ENCODE measurements at regions not wholly inside any gene's neighbourhood (a gene's known extent, or its start where the extent isn't known, plus 50 kb on each side); places are given as distances from the start of the nearest gene placed in this dataset.
"Not testable (repeated sequence)": the region's sequence is repeated elsewhere in the genome, so short reads cannot be mapped to it uniquely, and the experiment has no call there.

DNA sequence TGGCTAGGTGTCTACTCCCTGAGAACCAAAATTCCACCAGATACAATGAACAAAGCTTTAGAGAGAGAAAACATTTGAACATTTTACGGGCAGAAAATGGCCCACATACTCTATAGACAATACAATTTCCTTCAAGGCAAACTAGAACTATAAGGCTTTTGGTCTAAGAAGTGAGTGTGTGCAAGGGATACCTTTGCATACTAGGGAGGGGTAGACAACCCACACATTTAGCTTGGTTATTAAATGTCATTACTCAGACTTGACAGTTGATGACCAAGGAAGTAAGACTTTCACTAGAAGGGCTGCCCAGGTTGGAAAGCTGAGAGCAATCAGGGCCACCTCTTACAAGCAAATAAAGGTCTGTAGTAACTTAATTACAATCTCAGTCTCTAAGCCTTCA is 64.0 kb upstream of the PLEKHM1 start:
- DNase-seq: not testable (repeated sequence)

DNA sequence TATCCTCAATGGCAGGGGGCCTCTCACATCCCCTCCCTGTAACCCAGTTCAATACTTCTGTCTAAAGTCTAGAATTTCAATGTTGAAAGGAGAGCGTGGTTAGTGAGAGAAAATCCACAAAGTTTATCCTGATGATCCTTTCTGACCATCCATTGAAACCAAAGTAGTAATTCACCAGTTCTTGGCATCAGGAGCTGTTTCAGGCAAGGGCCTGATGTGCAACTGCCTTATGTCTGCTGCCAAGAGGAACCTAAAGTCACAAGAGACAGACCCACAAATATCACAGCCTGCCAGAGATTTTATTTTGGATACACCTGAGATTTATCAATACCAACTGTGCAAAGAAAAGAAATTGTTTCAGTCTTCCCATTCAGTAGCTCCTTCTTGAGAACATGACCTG is 68.3 kb upstream of the PLEKHM1 start:
- not testable (repeated sequence) for DNase-seq

DNA sequence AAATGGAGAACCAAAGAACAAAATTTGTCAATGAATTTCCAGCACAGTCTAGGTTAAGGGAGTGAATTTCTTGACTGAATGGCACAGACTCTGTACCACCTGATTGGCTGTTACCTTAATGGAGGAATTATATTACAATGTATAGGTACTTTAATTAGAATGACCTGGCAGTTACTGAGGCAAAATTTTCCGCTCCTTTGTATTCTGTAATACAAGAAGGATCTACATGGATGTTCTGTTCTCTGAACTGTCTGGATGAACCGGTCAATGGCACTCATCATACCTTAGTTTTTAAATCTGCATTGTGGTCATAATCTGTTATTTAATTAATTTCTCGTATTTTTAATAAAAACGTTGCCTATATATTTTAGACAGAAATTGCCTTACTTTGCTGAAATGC is 72.3 kb upstream of the PLEKHM1 start:
- not testable (repeated sequence) for DNase-seq

DNA sequence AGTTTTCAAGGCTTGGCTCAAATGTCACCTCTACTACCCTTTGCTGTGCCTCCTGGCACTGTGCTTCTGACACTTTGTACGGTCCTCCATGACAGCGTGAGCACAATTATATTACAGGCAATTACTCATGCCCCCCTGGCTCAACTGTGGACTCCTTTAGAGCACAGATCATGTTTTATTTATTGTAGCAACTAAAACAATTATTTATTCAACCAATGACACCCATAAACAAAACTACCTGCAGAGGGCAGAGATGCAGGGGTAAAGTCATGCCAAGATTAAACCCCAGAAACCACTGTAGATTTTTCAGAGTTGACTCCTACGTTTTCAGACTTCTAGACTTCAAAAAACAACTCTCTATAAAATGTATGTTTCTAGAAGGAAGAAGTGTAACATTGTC is 72.8 kb upstream of the PLEKHM1 start:
- not testable (repeated sequence) for DNase-seq

DNA sequence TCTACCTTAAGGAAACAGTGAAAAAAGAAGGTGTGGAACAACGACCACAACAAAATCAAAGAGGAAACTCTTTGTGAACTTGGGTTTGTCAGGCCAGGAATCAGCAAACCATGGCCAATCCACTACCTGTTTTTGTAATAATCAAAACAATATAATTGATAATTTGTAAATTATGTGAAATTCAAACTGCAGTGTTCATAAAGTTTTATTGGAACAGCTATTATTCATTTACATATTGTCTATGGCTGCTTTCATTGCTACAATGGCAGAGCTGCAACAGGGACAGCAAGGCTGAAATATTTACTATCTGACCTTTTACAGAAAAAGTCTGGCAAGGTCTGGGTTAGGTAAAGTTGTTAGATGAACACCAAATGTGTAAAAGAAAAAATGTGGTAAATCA is 77.8 kb upstream of the PLEKHM1 start:
- DNase-seq: not testable (repeated sequence)

DNA sequence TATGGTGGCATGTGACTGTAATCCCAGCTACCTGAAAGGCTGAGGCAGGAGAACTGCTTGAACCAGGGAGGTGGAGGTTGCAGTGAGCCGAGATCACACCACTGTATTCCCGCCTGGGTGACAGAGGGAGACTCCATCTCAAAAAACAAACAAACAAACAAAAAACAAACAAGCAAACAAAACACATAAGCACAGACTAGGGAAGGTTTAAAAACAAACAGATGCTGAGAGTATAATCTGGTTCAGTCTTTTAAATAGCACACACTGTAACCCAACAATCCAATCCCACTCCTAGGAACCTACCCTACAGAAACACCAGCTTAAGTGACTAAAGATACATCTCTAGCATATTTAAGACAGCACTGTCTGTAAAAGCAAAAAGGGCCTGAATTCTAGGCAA is 82.8 kb upstream of the PLEKHM1 start:
- not testable (repeated sequence) for DNase-seq

DNA sequence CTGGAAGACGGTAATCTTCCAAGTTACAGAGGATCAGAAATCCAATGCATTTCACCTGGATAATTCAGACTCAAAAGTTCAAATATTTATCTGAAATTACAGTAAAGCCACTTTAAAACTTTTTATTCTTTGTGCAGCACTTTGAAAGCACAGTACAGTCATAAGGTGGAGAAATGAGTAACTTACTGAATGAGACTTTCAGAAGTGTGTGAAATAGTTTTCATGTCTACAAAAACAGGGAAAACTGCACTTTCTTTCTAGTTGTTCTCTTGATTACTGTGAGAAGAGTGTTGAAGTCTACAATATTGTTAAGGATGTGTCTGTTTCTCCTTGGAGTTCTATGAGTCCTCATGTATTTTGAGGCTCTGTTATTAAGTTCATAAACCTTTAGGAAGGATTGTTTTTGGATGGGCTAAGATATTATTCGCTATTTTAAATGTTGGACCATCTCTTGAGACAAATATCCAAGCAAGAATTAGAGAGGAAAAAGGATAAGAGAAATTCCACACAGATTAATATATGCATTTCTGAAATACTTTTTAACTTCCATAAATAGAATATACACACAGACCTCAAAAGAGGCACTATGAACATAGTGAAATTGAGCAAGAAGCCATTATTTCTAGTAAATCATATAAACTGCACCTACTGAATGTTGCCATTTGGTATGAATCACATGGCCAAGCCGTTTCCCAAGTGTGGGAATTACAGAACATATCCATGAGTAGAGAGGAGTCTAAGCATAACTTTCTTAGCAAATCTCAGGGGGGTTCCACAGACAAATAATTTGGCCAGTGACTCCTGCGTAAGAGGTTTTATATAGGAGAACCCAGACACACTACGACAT is 83.6 kb upstream of the PLEKHM1 start:
- no peak for DNase-seq

DNA sequence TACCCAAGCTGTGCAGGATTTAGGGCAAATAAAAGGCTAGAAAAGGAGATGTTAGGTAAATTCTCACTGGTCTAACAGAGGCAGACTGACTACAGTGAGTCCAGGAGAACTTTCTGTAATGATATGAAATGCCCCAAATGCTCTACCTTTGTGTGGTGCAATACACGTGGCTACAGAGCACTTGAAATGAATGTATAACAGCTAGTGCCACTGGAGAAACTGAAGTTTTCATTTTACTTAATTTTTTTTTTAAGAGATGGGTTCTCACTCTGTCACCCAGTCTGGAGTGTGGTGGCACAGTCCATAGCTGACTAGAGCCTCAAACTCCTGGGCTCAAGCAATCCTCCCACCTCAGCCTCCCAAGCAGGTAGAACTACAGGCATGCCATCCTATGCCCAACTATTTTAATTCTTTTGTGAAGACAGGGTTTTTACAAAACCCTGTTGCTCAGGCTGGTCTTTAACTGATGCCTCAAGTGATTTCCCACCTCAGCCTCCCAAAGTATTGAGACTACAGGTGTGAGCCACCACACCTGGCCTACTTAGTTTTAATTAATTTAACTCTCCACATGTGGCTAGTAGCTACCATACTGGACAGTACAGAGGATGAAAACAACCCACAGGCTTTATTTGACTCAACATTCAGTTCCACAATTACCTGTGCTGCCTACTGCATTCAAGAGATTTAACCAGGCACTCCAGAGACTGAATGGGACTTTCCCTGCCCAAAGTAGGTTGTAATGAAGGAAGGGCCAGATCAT is 84.8 kb upstream of the PLEKHM1 start:
- DNase-seq: no peak

DNA sequence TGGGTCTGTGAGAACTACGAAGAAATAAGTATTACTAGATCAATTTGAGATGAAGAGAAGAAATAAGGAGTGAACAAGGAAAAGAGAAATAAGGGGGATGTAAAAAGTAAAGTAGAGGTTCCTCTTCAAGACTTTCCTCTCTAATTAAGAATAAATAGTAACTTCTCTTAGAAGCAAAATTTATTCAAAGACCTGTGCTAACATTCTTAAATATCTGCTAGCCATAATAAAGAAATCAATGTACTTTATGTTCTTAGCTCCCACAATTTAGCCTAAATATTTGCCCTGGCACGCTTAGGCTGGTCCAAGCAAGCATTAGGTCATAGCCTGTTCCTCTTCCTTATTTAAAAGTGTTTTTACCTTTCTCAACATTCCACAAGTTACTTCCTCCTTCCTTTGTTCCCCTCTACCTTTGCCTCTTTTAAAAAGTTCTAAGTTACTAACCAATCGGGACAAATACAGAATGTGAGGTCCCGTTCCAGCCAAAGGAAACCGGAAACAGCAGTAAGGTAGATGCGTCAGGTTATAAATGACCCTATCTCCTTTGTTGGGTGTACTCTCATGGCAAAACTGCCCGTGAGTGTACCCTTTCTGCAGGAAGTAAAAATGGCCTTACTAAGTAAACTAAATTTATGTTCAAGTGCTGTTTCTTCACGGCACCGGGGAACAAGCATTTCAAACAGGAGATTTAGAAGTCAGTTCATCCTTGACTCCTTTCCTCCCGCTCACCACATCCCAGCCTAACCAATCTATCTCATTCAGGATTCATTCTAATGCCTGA is 86.2 kb upstream of the PLEKHM1 start:
- not testable (repeated sequence) for DNase-seq

DNA sequence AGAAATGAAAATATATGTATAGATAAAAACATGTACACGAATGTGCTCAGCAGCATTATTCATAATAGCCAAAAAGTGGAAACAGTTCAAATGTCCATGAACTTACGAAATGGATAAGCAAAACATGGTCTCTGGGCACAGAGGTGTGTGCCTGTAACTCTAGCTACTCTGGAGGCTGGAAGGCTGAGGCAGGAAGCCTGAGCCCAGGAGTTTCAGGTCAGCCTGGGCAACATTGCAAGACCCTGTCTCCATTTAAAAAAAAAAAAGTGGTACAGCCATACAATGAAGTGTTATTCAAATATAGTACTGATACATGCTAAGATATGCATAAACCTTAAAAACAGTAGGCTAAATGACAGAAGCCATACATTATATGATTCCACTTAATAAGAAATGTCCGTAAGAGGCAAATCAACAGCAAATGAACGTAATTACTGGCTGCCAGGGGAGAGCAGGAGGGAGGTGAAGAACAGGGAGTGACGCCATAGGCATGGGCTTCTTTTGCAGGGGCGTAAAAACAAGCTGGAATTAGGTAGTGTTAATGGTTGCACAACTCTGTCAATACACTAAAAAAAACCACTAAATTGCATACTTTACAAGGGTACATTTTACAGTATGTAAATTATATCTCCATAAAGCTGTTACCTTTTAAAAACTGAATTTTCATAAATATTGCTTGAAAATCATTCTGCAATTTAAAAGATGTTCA is 87.2 kb upstream of the PLEKHM1 start:
- DNase-seq: no peak

DNA sequence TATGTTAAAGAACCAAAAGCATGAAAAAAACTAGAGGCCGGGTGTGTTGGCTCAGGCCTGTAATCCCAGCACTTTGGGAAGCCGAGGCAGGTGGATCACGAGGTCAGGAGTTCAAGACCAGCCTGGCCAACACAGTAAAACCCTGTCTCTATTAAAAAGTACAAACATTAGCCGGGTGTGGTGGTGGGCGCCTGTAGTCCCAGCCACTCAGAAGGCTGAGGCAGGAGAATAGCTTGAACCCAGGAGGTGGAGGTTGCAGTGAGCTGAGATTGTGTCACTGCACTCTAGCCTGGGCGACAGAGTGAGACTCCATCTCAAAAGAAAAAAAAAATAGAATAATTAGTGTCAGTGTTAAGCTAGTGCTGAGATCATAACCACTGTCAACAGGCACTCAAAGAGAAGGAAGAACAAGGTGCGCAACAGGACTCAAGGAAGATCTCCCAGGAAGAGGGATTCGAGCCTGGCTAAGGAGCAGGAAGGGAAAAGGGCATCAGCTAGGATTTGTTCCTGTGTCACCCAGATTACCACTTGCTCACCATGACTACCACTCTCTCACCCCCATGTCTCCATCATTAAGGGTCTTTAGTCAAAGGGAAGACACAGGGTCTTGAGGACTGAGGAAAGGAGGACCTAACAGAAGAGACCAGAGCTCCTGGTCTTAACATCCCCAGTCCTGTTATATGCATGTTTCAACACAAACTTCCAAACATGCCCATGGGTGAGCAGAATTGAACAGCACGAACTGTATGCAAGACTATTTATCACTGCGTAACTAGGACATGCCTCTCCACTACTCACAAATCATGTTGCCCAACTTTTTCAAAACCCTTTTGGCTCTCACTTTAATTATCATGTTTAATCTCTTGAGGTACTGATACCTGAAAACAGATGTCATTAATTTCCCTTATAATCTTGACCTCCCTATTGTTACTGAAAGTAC is 88.3 kb upstream of the PLEKHM1 start:
- no peak for DNase-seq

DNA sequence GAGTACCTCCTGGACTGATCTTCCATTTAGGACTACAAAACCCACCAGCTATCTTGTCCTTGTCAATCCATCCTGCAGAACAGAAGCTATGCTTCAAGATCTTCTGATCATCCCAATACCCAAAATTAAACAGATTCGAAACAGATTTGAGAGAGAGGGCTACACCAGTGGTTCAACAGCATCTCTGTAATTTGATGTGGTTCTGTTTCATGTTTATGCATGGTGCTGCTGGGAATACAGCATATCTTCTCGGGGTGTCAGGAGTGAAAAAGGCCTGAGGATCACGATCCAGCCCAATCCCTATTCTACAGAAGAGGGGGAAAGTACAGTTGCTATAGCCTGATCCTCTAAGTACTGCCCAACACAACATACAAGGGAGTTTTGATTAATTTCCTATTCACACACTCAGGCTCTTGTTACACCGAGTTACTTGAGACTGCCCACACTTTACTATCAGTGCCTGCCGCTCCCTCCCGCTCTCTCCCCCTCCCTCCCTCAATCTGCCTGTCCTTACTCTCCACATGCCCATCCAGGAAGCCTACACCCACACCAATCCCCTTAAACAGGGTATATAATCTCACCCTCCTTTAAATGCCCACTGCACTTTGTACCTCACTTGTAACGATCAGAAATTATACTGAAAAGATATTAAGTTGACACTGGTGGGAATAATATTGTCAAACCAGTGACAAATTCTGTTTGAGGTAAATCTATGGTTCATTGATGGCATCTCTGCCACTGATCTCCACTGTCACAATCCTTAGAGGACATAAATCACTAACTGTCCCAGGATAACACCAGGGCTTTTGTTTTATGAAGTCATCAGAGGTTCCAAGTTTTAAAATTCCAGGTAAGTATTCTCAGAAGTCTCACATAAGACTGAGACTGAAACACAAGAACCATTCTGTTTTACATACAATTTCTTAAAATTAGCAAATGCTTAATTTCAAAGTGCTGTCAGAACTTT is 89.3 kb upstream of the PLEKHM1 start:
- DNase-seq: no peak

DNA sequence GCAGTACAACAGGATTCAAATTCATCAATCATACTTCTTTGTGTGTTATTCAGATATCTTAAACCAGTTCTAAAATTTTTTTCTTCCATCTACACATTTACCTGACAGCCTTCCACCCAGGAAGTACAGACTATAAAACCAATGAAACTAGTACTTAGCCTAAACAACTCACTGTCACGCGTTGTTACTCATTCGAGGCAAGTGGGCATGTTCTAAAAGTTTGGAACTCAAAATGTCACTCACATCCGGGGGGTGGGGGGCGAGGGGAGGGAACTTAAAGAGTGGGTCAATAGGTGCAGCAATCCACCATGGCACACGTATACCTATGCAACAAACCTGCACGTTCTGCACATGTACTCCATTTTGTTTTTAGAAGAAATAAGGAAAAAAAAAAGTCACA is 90.4 kb upstream of the PLEKHM1 start:
- no peak for DNase-seq

DNA sequence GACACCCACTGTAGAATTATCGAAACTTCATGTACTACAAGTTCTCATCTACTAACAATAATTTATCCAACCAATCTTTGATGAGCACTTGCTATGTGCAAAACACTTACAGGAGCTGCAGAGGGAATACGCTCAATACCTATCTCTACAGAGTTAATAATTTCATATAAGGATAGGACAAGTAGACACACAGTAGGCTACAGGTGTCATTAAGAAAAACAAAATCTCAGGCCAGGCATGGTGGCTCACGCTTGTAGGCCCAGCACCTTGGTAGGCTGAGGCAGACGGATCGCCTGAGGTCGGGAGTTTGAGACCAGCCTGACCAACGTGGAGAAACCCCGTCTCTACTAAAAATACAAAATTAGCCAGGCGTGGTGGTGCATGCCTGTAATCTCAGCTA is 91.3 kb upstream of the PLEKHM1 start:
- no peak for DNase-seq

DNA sequence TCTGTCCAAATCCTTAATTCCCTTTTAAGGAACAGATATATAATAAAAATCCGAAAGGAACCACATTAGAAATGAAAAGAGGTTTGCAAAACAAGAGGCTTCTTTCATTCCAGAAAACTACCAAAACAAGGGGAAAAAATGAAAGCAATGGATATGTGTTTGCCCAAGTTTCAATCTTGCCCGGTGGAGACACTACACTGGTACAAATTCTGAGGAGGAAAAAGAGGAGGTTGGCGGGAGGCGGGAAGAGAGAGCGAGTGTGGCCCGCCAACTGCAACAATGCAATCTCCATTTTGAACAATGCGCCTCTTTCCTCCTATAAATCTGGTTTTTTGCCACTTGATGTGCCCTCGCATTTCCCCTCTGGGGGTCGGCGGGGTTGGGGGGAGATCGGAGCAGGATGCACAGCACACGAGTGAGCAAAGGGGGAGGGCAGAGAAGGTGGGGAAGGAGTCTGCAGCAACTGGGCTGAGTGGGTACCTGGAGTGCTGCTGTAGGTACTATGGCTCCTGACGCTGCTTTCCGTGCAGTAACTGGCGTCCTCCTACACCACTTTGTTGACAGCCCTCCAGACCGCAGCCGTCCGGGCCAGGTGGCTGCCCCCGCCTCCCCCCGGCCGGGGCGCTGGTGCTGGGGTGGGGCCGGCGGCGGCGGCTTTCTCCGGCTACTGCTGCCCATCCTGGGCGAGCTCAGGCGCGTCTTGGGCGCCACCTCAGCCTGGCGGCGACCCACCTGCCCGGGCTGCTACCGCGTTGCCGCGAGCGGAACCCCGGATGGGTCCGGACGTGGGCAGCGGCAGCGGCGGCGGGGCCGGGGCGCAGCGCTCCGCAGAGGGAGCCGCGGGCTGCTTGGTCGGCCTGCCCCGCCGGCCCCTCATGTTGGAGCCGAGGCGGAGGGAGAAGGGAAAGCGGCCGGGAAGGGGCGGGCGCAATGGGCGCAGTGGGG is 93.8 kb upstream of the PLEKHM1 start:
- peak; percentile 71 to 72 for DNase-seq

DNA sequence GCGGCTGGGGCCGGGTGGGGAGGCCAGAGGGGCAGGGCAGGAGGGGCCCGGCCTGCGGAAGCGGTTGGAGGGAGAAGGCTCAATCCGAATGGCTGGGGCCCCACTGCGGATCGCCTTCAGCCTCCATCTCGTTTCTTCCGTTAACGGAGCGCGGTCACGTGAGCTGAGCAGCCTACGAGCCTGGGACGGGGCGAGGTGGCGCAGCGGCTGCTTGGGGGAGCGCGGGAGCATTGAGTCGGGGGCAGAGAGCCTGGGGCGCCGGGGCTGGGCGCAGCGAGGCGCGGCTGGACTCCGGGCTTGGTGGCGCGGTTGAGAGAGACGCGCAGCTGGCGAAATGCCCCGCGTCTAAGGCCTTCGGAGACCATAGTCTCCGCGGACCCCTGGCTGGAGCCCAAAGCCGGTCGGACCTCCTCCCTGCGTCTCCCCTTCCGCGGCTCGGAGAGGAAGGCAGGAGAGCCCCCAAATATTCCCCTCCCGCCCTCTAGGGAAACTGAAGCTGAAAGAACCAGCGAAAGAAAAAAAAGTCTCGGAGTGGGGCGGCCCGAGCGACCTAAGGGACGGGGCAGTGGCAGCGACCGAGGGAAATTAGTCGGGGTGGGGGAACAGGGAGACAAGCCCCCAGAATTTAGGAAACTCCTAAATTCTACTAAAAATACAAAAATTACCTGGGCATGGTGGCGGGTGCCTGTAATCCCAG is 94.7 kb upstream of the PLEKHM1 start:
- DNase-seq: peak; percentile 90 to 91

DNA sequence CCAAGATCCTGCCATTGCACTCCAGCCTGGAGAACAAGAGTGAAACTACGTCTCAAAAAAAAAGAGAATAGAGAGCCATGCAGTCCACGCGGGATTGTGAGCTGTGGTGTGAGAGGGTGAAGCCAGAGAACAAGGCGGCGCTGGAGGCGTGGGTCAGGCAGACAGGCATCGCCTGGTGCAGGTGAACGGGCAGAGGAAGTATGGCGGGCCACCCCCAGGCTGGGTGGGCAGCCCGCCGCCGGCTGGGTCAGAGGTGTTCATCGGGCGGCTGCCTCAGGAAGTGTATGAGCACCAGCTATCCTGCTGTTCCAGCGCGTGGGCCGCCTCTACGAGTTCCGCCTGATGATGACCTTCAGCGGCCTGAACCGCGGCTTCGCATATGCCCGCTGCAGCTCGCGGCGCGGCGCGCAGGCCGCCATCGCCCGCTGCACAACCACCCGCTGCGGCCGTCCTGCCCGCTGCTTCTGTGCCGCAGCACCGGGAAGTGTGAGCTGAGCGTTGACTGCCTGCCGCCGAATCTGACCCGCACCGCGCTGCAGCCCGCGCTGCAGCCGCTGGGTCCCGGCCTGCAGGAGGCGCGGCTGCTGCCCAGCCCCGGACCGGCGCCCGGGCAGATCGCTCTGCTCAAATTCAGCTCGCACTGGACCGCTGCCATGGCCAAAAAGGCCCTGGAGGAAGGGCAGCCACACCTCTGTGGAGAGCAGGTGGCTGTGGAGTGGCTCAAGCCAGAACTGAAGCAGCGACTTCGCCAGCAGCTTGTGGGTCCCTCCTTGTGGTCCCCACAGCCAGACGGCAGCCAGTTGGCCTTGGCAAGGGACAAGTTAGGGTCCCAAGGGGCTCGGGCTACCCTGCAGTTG is 95.5 kb upstream of the PLEKHM1 start:
- DNase-seq: peak in 1 of 2 donors; percentile 48

DNA sequence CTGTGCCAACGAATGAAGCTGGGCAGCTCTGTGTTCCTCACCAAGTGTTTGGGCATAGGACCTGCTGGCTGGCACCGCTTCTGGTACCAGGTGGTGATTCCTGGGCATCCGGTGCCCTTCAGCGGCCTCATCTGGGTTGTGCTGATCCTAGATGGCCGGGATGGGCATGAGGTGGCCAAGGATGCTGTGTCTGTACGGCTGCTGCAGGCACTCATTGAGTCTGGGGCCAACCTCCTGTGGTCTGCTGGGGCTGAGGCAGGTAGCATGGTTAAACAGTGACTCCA is 96.1 kb upstream of the PLEKHM1 start:
- not testable (repeated sequence) for DNase-seq
